HG02943 (cell line): ENCODE measurements at regions not wholly inside any gene's neighbourhood (a gene's known extent, or its start where the extent isn't known, plus 50 kb on each side); places are given as distances from the start of the nearest gene placed in this dataset.

Source experiments
- ATAC-seq: cut with Tn5 transposase; IDR thresholded peaks from one replicate; pipeline ENCODE4 v1.9.1; 2021; ENCODE audit warnings: mild to moderate bottlenecking, low read depth, moderate library complexity; ENCODE audit not compliant: unreplicated experiment

GRCh38 chr3:140809316-140809715, 131.5 kb downstream of the TRIM42 start:
- no peak for ATAC-seq

GRCh38 chr3:140816372-140817195, 125.1 kb upstream of the SLC25A36 start:
- ATAC-seq, result peak; percentile 92

GRCh38 chr3:140821493-140821892, 120.1 kb upstream of the SLC25A36 start:
- ATAC-seq, result no peak

- ATAC-seq, result no peak
These were observed 119.1 kb upstream of the SLC25A36 start for GRCh38 chr3:140822401-140823047.

GRCh38 chr3:140823106-140823505, 118.5 kb upstream of the SLC25A36 start:
- ATAC-seq, result no peak

- ATAC-seq, result no peak
These were observed 113.7 kb upstream of the SLC25A36 start for GRCh38 chr3:140827894-140828293.

- ATAC-seq, result no peak
These were observed 113.1 kb upstream of the SLC25A36 start for GRCh38 chr3:140828585-140828984.

GRCh38 chr3:140829796-140830195, 111.8 kb upstream of the SLC25A36 start:
- no peak for ATAC-seq

GRCh38 chr3:140830391-140830790, 111.2 kb upstream of the SLC25A36 start:
- no peak for ATAC-seq

GRCh38 chr3:140832883-140833282, 108.8 kb upstream of the SLC25A36 start:
- ATAC-seq, result no peak

- no peak for ATAC-seq
These were observed 107.2 kb upstream of the SLC25A36 start for GRCh38 chr3:140834266-140835037.

- ATAC-seq, result peak; percentile 96
These were observed 98.5 kb upstream of the SLC25A36 start for GRCh38 chr3:140842984-140843649.

- no peak for ATAC-seq
These were observed 98.0 kb upstream of the SLC25A36 start for GRCh38 chr3:140843656-140844055.

GRCh38 chr3:140844072-140844471, 97.6 kb upstream of the SLC25A36 start:
- no peak for ATAC-seq

GRCh38 chr3:140845882-140846281, 95.8 kb upstream of the SLC25A36 start:
- peak; percentile 31 for ATAC-seq

GRCh38 chr3:140848666-140849065, 93.0 kb upstream of the SLC25A36 start:
- ATAC-seq, result no peak

GRCh38 chr3:140850210-140850955, 91.3 kb upstream of the SLC25A36 start:
- ATAC-seq, result no peak

GRCh38 chr3:140854961-140855360, 86.7 kb upstream of the SLC25A36 start:
- no peak for ATAC-seq

GRCh38 chr3:140856905-140857304, 84.7 kb upstream of the SLC25A36 start:
- ATAC-seq, result no peak

GRCh38 chr3:140857993-140858392, 83.6 kb upstream of the SLC25A36 start:
- ATAC-seq, result no peak
